IMR-90 (cell line): ENCODE measurements at regions not wholly inside any gene's neighbourhood (a gene's known extent, or its start where the extent isn't known, plus 50 kb on each side); places are given as distances from the start of the nearest gene placed in this dataset.

Experiments used
- ATAC-seq: fragments of 200-7000 bp; cut with Tn5 transposase; 2 replicates; pipeline ENCODE4 v1.9.1; 2020; ENCODE audit warnings: low read depth, mild to moderate bottlenecking, moderate library complexity
- BruUV-seq: library from RNA; stranded (reverse); fragments of 400-500 nt; replicated peaks from 2 replicates; lab custom pipeline; 2021; lab: Mats Ljungman, UMichigan
- CTCF ChIA-PET: fragments of 300-600 bp; formaldehyde crosslinking; extraction: SDS; loops from one replicate; lab custom pipeline; 2021; ENCODE audit warnings: antibody characterized with exemption; lab: Yijun Ruan, JAX
- POLR2A ChIA-PET: fragments of 300-600 bp; sonication (Branson Sonifier 250); formaldehyde crosslinking; loops from one replicate; lab custom pipeline; 2022; ENCODE audit warnings: antibody characterized with exemption; ENCODE audit not compliant: unreplicated experiment; lab: Charles Lee
- DNase-seq: peaks from one replicate; pipeline ENCODE4 v3.0.0; 2013
- H2AFZ ChIP-seq: replicated peaks from 2 replicates; pipeline ENCODE3; 2013; ENCODE audit warnings: low read length, mild to moderate bottlenecking; ENCODE audit not compliant: poor library complexity
- H2AK5ac ChIP-seq: 2 replicates; pipeline ENCODE4 v1.6.1; 2013; ENCODE audit warnings: low read depth, low read length, inconsistent platforms
- H2AK9ac ChIP-seq: replicated peaks from 2 replicates; pipeline ENCODE3; 2013; ENCODE audit warnings: mild to moderate bottlenecking, low read depth, low read length, moderate library complexity; ENCODE audit not compliant: poor library complexity
- H2BK120ac ChIP-seq: 2 replicates; pipeline ENCODE4 v1.6.1; 2013; ENCODE audit warnings: low read depth, low read length, inconsistent platforms
- H2BK15ac ChIP-seq: 3 replicates; pipeline ENCODE4 v1.6.1; 2013; ENCODE audit warnings: low read depth, low read length, inconsistent platforms
- H2BK20ac ChIP-seq: 2 replicates; pipeline ENCODE4 v1.6.1; 2013; ENCODE audit warnings: low read depth, mild to moderate bottlenecking, inconsistent platforms, low read length, moderate library complexity
- H2BK5ac ChIP-seq: 2 replicates; pipeline ENCODE4 v1.6.1; 2013; ENCODE audit warnings: mild to moderate bottlenecking, low read depth, low read length, inconsistent platforms; ENCODE audit not compliant: poor library complexity, severe bottlenecking
- H3K14ac ChIP-seq: replicated peaks from 2 replicates; pipeline ENCODE4 v1.6.1; 2013; ENCODE audit warnings: low read depth, low read length, inconsistent platforms
- H3K18ac ChIP-seq: 2 replicates; pipeline ENCODE4 v1.6.1; 2013; ENCODE audit warnings: low read depth, low read length, control low read depth
- H3K23ac ChIP-seq: 2 replicates; pipeline ENCODE4 v1.6.1; 2013; ENCODE audit warnings: low read depth, low read length, inconsistent platforms
- H3K27ac ChIP-seq: 2 replicates; pipeline ENCODE4 v1.5.1; 2013; ENCODE audit warnings: mild to moderate bottlenecking, control low read depth, low read length; ENCODE audit not compliant: insufficient read depth
- H3K27me3 ChIP-seq: 2 replicates; pipeline ENCODE4 v1.6.1; 2013; ENCODE audit warnings: low read length; ENCODE audit not compliant: control insufficient read depth, insufficient read depth
- H3K36me3 ChIP-seq: 2 replicates; pipeline ENCODE4 v1.6.1; 2013; ENCODE audit warnings: low read length, mixed read lengths; ENCODE audit not compliant: control insufficient read depth, insufficient read depth
- H3K4ac ChIP-seq: 2 replicates; pipeline ENCODE4 v1.6.1; 2013; ENCODE audit warnings: low read depth, low read length, inconsistent platforms
- H3K4me1 ChIP-seq: 2 replicates; pipeline ENCODE4 v1.6.1; 2013; ENCODE audit warnings: low read length, mixed read lengths; ENCODE audit not compliant: control insufficient read depth, insufficient read depth
- H3K4me2 ChIP-seq: 2 replicates; pipeline ENCODE4 v1.6.1; 2013; ENCODE audit warnings: low read depth, mild to moderate bottlenecking, control low read depth, low read length, moderate library complexity
- H3K4me3 ChIP-seq: 2 replicates; pipeline ENCODE4 v1.5.1; 2013; ENCODE audit warnings: low read depth, mild to moderate bottlenecking, control low read depth, low read length, moderate library complexity; ENCODE audit not compliant: insufficient read depth
- H3K56ac ChIP-seq: 2 replicates; pipeline ENCODE4 v1.6.1; 2013; ENCODE audit warnings: low read length, inconsistent platforms; ENCODE audit not compliant: insufficient read depth; ENCODE audit errors: extremely low read depth
- H3K79me1 ChIP-seq, 2 experiments: 2 replicates each; pipeline ENCODE4 v1.6.1; 2013; ENCODE audit warnings: low read length in 2 of 2, inconsistent platforms in 1 of 2, low read depth in 1 of 2
- H3K9ac ChIP-seq: 2 replicates; pipeline ENCODE4 v1.6.1; 2013; ENCODE audit warnings: low read depth, low read length, control low read depth
- H3K9me1 ChIP-seq: 2 replicates; pipeline ENCODE4 v1.6.1; 2013; ENCODE audit warnings: low read length, inconsistent platforms; ENCODE audit not compliant: insufficient read depth
- H3K9me3 ChIP-seq: 2 replicates; pipeline ENCODE4 v1.6.1; 2013; ENCODE audit warnings: low read length; ENCODE audit not compliant: control insufficient read depth, insufficient read depth
- H4K20me1 ChIP-seq: 2 replicates; pipeline ENCODE4 v1.6.1; 2013; ENCODE audit warnings: low read length, inconsistent platforms; ENCODE audit not compliant: insufficient read depth
- H4K5ac ChIP-seq: 2 replicates; pipeline ENCODE4 v1.6.1; 2013; ENCODE audit warnings: mild to moderate bottlenecking, low read depth, low read length, control low read depth
- H4K8ac ChIP-seq, 2 experiments: 2 replicates each; pipeline ENCODE4 v1.6.1; 2013; ENCODE audit warnings: low read depth in 2 of 2, low read length in 2 of 2, control low read depth in 1 of 2, inconsistent platforms in 1 of 2
- H4K91ac ChIP-seq: 2 replicates; pipeline ENCODE4 v1.6.1; 2013; ENCODE audit warnings: low read depth, low read length, inconsistent platforms; ENCODE audit not compliant: insufficient read depth
- ELK1 ChIP-seq: fragments of 150-350 bp; IDR thresholded peaks from 2 replicates; pipeline ENCODE4 v1.6.1; 2016; ENCODE audit warnings: low read depth, mild to moderate bottlenecking, low read length, moderate library complexity, borderline replicate concordance
- WGBS, 2 experiments: methylation state at CpG; one replicate each; pipeline versions ENCODE4 v1.1.5 to v1.1.7; 2013; ENCODE audit warnings: missing lambda C conversion rate in 2 of 2; ENCODE audit not compliant: insufficient read length in 1 of 2; ENCODE audit errors: extremely low coverage in 2 of 2; 5-methylcytosine and 5-hydroxymethylcytosine counted together
- dilution Hi-C: fragments of 300-500 bp; cut with HindIII; formaldehyde crosslinking; loops from one replicate; pipeline ENCODE4 v1.14.3; 2018; ENCODE audit warnings: low sequenced_read_pairs; ENCODE audit not compliant: unreplicated experiment
- in situ Hi-C: fragments of 300-500 bp; cut with MboI; formaldehyde crosslinking; loops from 3 replicates; pipeline ENCODE4 v1.14.3; 2019; ENCODE audit warnings: low sequenced_read_pairs, inconsistent platforms, mixed read lengths
- intact Hi-C: fragments of 100-400 bp; cut with micrococcal nuclease; formaldehyde crosslinking; loops from 2 replicates; pipeline ENCODE4 v1.10.0; 2022
- TF ChIP-seq, protein P1 (sequence below): fragments of 150-350 bp; IDR thresholded peaks from 2 replicates; pipeline ENCODE4 v1.6.1; 2017; ENCODE audit warnings: mild to moderate bottlenecking, antibody characterized with exemption, low read length, low read depth

DNA sequence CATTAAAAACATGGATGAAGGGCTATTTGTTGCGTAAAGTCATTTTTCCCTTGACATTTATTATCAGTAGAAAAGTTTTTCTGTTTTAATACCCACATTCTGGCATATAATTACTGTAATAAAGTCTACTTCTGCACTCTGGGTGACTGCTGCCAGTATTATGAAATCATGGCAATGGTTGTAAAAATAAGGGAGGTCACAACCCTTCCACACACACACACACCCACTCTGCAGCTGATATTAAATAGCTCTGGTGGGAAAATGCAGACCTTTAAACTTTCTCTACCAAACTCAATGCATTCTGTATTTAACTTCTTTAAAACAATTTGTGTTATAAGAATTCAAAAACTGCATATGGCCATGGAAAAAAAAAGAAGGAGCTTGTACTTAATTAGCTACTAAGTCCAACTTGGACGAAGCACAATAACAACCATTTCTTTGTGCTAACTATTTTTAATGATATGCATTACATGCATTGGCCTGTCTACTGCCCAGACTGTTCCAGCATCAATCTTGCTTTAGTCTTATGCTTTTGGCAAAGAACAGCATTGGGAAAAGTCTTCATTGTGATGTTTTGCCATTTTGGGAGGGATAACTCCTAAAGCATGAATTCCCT is 137.6 kb upstream of the MAP3K1 start:
- Histone ChIP-seq H3K9me1 (peaks cover 6% of the 10 kb centered on the region), H4K91ac (no peak overlapping the region), H2BK5ac (no peak overlapping the region), H2AFZ (no peak overlapping the region), H2BK120ac (no peak overlapping the region), H3K9ac (no peak overlapping the region), H3K23ac (no peak overlapping the region), H3K27me3 (no peaks in the 10 kb centered on the region), H3K27ac (no peak overlapping the region), H3K14ac (no peak overlapping the region), H3K18ac (no peak overlapping the region), H3K79me1 (no peaks in the 10 kb centered on the region), H3K4ac (no peak overlapping the region), H2BK15ac (no peak overlapping the region), H4K20me1 (no peaks in the 10 kb centered on the region), H2AK5ac (no peak overlapping the region), H3K56ac (no peak overlapping the region), H3K4me1 (peaks cover 7% of the 10 kb centered on the region; the same call in 1 of the 2 replicates), H3K36me3 (no peaks in the 10 kb centered on the region), H3K9me3 (no peaks in the 10 kb centered on the region), H4K5ac (no peak overlapping the region), H3K4me2 (no peak overlapping the region), H3K4me3 (no peak overlapping the region), H2AK9ac (no peak overlapping the region), H4K8ac (no peak overlapping the region), H2BK20ac (no peak overlapping the region)
- TF ChIP-seq, protein P1, sequence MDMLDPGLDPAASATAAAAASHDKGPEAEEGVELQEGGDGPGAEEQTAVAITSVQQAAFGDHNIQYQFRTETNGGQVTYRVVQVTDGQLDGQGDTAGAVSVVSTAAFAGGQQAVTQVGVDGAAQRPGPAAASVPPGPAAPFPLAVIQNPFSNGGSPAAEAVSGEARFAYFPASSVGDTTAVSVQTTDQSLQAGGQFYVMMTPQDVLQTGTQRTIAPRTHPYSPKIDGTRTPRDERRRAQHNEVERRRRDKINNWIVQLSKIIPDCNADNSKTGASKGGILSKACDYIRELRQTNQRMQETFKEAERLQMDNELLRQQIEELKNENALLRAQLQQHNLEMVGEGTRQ = no peak
- no peak for TF ChIP-seq ELK1
- POLR2A ChIA-PET = no interaction called here
- WGBS, 2 experiments = no CpG with 5 or more reads among the region's 2 CpGs
- intact Hi-C loops (no loop called here), dilution Hi-C loops (no loop called here), in situ Hi-C loops (no loop called here)
- ATAC-seq (no peak), DNase-seq (no peak)
- no TSS peak for BruUV-seq
- CTCF ChIA-PET = interaction anchor here (1.5 kb wide), 1 partner anchor 21 kb away, joined by 5 read pairs; no protein-coding TSS in a partner anchor
